GM12878 (cell line): ENCODE measurements at regions not wholly inside any gene's neighbourhood (a gene's known extent, or its start where the extent isn't known, plus 50 kb on each side); places are given as distances from the start of the nearest gene placed in this dataset.

Experiments
- ATAC-seq: fragments of 200-7000 bp; cut with Tn5 transposase; 3 replicates; pipeline ENCODE4 v1.9.1; 2020; ENCODE audit warnings: mild to moderate bottlenecking, moderate library complexity
- BruUV-seq: library from RNA; stranded (reverse); fragments of 400-500 nt; replicated peaks from 2 replicates; lab custom pipeline; 2021; lab: Mats Ljungman, UMichigan
- CTCF ChIA-PET: fragments of 300-600 bp; sonication (Branson Sonifier 250); formaldehyde crosslinking; extraction: SDS; loops from one replicate; lab custom pipeline; 2021; ENCODE audit warnings: inconsistent platforms; lab: Yijun Ruan, JAX
- POLR2A ChIA-PET: fragments of 350-600 bp; formaldehyde crosslinking; extraction: SDS; loops from one replicate; lab custom pipeline; 2021; ENCODE audit warnings: inconsistent platforms; lab: Charles Lee
- RAD21 ChIA-PET: fragments of 300-600 bp; sonication (Branson Sonifier 250); formaldehyde crosslinking; loops from one replicate; lab custom pipeline; 2023; ENCODE audit warnings: antibody characterized with exemption; ENCODE audit not compliant: unreplicated experiment; lab: Charles Lee
- SMC1A ChIA-PET: fragments of 300-600 bp; sonication (Branson Sonifier 250); formaldehyde crosslinking; loops from one replicate; lab custom pipeline; 2023; ENCODE audit not compliant: unreplicated experiment, uncharacterized antibody; lab: Charles Lee
- DNase-seq: peaks from one replicate; pipeline ENCODE4 v3.0.0-alpha.2; 2011; ENCODE audit warnings: low read depth, low spot score
- FAIRE-seq: peaks from 3 replicates; lab custom pipeline; 2011; peaks lifted over from hg19 to GRCh38; lab: Jason Lieb, UNC
- H2AFZ ChIP-seq: 2 replicates; pipeline ENCODE4 v1.6.0; 2011; ENCODE audit warnings: low read depth, low read length, control low read depth; ENCODE audit not compliant: control insufficient read depth
- H3K27ac ChIP-seq: 2 replicates; pipeline ENCODE4 v1.5.1; 2011; ENCODE audit warnings: control low read depth; ENCODE audit not compliant: control insufficient read depth, insufficient read depth
- H3K27me3 ChIP-seq, 2 experiments: replicated peaks in 1 of 2; 2 replicates each; pipeline versions ENCODE4 v1.6.0 to v1.6.1; 2011; ENCODE audit warnings: low read length in 1 of 2; ENCODE audit not compliant: control insufficient read depth in 2 of 2, insufficient read depth in 2 of 2
- H3K36me3 ChIP-seq, 2 experiments: 2 replicates each; pipeline ENCODE4 v1.5.1; 2011; ENCODE audit warnings: low read length in 1 of 2; ENCODE audit not compliant: control insufficient read depth in 2 of 2, insufficient read depth in 2 of 2
- H3K4me1 ChIP-seq: 2 replicates; pipeline ENCODE4 v1.6.1; 2011; ENCODE audit warnings: mild to moderate bottlenecking, low read length, moderate library complexity, mixed read lengths; ENCODE audit not compliant: control insufficient read depth, insufficient read depth
- H3K4me2 ChIP-seq: 2 replicates; pipeline ENCODE4 v1.6.0; 2011; ENCODE audit warnings: control low read depth; ENCODE audit not compliant: control insufficient read depth, insufficient read depth
- H3K4me3 ChIP-seq: fragments of 200-600 bp; sonication (generic); 2 replicates; pipeline ENCODE4 v1.5.1; 2016
- H3K79me2 ChIP-seq: 2 replicates; pipeline ENCODE4 v1.6.0; 2011; ENCODE audit warnings: low read length; ENCODE audit not compliant: control insufficient read depth, insufficient read depth
- H3K9ac ChIP-seq: 2 replicates; pipeline ENCODE4 v1.8.0; 2011; ENCODE audit warnings: low read length, control low read depth, mixed read lengths; ENCODE audit not compliant: control insufficient read depth, insufficient read depth
- H3K9me3 ChIP-seq: replicated peaks from 3 replicates; pipeline ENCODE4 v1.5.1; 2011; ENCODE audit warnings: mild to moderate bottlenecking, low read length; ENCODE audit not compliant: control insufficient read depth, insufficient read depth
- H4K20me1 ChIP-seq: 2 replicates; pipeline ENCODE4 v1.6.0; 2011; ENCODE audit not compliant: control insufficient read depth, insufficient read depth
- BCL11A ChIP-seq: IDR thresholded peaks from 2 replicates; pipeline ENCODE4 v1.6.1; 2011; ENCODE audit warnings: low read depth, low read length
- CBX3 ChIP-seq: fragments of 200-600 bp; sonication (generic); IDR thresholded peaks from 2 replicates; pipeline ENCODE4 v1.6.1; 2016; ENCODE audit warnings: low read depth, borderline replicate concordance
- E2F8 ChIP-seq: fragments of 450-650 bp; IDR thresholded peaks from 2 replicates; pipeline ENCODE4 v1.6.1; 2018; ENCODE audit warnings: mild to moderate bottlenecking, low read depth, moderate library complexity; ENCODE audit not compliant: partially characterized antibody
- ETV6 ChIP-seq, 2 experiments: fragments of 450-650 bp in 1 of 2; IDR thresholded peaks in 1 of 2; conservative IDR thresholded peaks in 1 of 2; 2 replicates each; pipeline ENCODE4 v1.6.1; 2014; ENCODE audit warnings: antibody characterized with exemption in 1 of 2, borderline replicate concordance in 1 of 2, low read depth in 1 of 2, mild to moderate bottlenecking in 1 of 2, moderate library complexity in 1 of 2
- IKZF2 ChIP-seq, 2 experiments: fragments of 450-650 bp; IDR thresholded peaks; 2 replicates each; pipeline ENCODE4 v1.6.1; 2017; ENCODE audit warnings: mild to moderate bottlenecking in 2 of 2, moderate library complexity in 2 of 2
- MTA3 ChIP-seq: IDR thresholded peaks from 2 replicates; pipeline ENCODE4 v1.6.1; 2012; ENCODE audit warnings: low read length, inconsistent platforms, borderline replicate concordance
- SUPT20H ChIP-seq: IDR thresholded peaks from 2 replicates; pipeline ENCODE4 v1.6.1; 2011; ENCODE audit warnings: low read depth, mild to moderate bottlenecking, low read length, moderate library complexity, borderline replicate concordance; ENCODE audit not compliant: control insufficient read depth
- USF2 ChIP-seq: IDR thresholded peaks from 2 replicates; pipeline ENCODE4 v1.6.1; 2011; ENCODE audit warnings: low read depth, low read length, improper control_type of control experiment, borderline replicate concordance
- ZBED1 ChIP-seq: IDR thresholded peaks from 2 replicates; pipeline ENCODE4 v1.6.1; 2016; ENCODE audit warnings: borderline replicate concordance
- ZNF217 ChIP-seq: fragments of 450-650 bp; IDR thresholded peaks from 2 replicates; pipeline ENCODE4 v1.6.1; 2017; ENCODE audit warnings: antibody characterized with exemption, mild to moderate bottlenecking
- WGBS: methylation state at CpG from one replicate; pipeline ENCODE4 v1.1.6; 2016; ENCODE audit warnings: low lambda C conversion rate; ENCODE audit not compliant: insufficient replicate concordance, insufficient coverage; ENCODE audit errors: missing lambda C conversion rate; 5-methylcytosine and 5-hydroxymethylcytosine counted together
- in situ Hi-C: fragments of 300-500 bp; cut with MboI; formaldehyde crosslinking; loops from 9 replicates; pipeline ENCODE4 v1.14.3; 2018; ENCODE audit warnings: mixed read lengths
- intact Hi-C: fragments of 100-400 bp; cut with micrococcal nuclease; formaldehyde crosslinking; loops from one replicate; pipeline ENCODE4 v1.14.2; 2022; ENCODE audit not compliant: unreplicated experiment

GRCh38 chr12:78439666-78440065 lies 424.9 kb upstream of the SYT1 start:
- DNase-seq (no peak), FAIRE-seq (no peak), ATAC-seq (no peak)
- ChIA-PET SMC1A (interaction anchor here (0.7 kb wide), 1 partner anchor 8 kb away, joined by 3 read pairs; no protein-coding TSS in a partner anchor), POLR2A (no interaction called here), CTCF (no interaction called here), RAD21 (no interaction called here)
- no peak overlapping the region for H3K4me2 ChIP-seq
- no peaks in the 10 kb centered on the region for H3K4me1 ChIP-seq
- H4K20me1 ChIP-seq = no peaks in the 10 kb centered on the region
- H3K36me3 ChIP-seq = no peaks in the 10 kb centered on the region
- H3K27ac ChIP-seq = no peak overlapping the region
- no peak overlapping the region for H2AFZ ChIP-seq
- H3K9ac ChIP-seq = no peak overlapping the region
- H3K9me3 ChIP-seq = no peaks in the 10 kb centered on the region
- in situ Hi-C loops = no loop called here
- no TSS peak for BruUV-seq
- no peak overlapping the region for H3K4me3 ChIP-seq
- WGBS = 26% methylated on average over 5 of the region's 5 CpGs
- intact Hi-C loops = no loop called here
- TF ChIP-seq USF2 (no peak), ZBED1 (no peak), BCL11A (no peak), SUPT20H (no peak), MTA3 (no peak), E2F8 (no peak), CBX3 (no peak), ZNF217 (no peak), ETV6 (conservative IDR thresholded peaks at IDR 0.05 in 1 of 2, IDR thresholded peaks at IDR 0.05 in 1 of 2; ENCODE audit: borderline replicate concordance in 1 of 2, low read depth in 1 of 2) (no peak), IKZF2 (IDR thresholded peaks at IDR 0.05) (no peak)
- H3K27me3 ChIP-seq = no peaks in the 10 kb centered on the region
- no peaks in the 10 kb centered on the region for H3K79me2 ChIP-seq
